Right lobe of liver (tissue), 4 donors: ENCODE measurements at regions not wholly inside any gene's neighbourhood (a gene's known extent, or its start where the extent isn't known, plus 50 kb on each side); places are given as distances from the start of the nearest gene placed in this dataset.

ENCODE experiments used
- CTCF ChIP-seq, 4 donors: fragments of 200-600 bp in 3 of 4; fragments of 450-650 bp in 1 of 4; IDR thresholded peaks; one replicate each; pipeline versions ENCODE4 v1.5.1 to v1.8.0; 2016 to 2022; ENCODE audit warnings: antibody characterized with exemption in 4 of 4, mild to moderate bottlenecking in 2 of 4
- POLR2A ChIP-seq: fragments of 450-650 bp; IDR thresholded peaks from one replicate; pipeline ENCODE4 v1.6.1; 2017; ENCODE audit warnings: antibody characterized with exemption, mild to moderate bottlenecking
- donor health status: DM: no; HTN: no; CAD: no.
- donor health status: DM: no; HTN: no; CAD: no.
- donor health status: DM: no; HTN: yes; CAD: no.

- TF ChIP-seq POLR2A (no peak), CTCF (IDR thresholded peaks at IDR 0.05) (no peak)
These were observed 257.5 kb downstream of the RND3 start for GRCh38 chr2:150230004-150230403.
